ENCODE measurements at regions not wholly inside any gene's neighbourhood (a gene's known extent, or its start where the extent isn't known, plus 50 kb on each side); places are given as distances from the start of the nearest gene placed in this dataset.

DNA sequence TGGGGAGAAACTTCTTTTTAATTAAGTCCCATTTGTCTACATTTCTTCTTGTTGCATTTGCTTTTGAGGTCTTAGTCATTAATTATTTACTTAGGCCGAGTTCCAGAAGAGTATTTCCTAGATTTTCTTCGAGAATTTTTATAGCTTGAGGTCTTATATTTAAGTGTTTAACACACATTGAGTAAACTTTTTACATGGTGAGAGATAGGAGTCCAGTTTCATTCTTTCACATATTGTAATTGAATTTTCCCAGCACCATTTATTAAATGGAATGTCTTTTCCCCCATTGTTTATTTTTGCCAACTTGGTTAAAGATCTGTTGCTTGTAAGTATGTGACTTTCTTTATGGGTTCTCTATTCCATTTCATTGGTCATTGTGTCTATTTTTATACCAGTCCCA lies 1344.0 kb upstream of the RAG2 start:
- no peak overlapping the region for H3K4me3 ChIP-seq (ENCODE audit: low read depth, low read length)
- DNase-seq (ENCODE audit: low read depth): no peak
- TF ChIP-seq, protein P1, sequence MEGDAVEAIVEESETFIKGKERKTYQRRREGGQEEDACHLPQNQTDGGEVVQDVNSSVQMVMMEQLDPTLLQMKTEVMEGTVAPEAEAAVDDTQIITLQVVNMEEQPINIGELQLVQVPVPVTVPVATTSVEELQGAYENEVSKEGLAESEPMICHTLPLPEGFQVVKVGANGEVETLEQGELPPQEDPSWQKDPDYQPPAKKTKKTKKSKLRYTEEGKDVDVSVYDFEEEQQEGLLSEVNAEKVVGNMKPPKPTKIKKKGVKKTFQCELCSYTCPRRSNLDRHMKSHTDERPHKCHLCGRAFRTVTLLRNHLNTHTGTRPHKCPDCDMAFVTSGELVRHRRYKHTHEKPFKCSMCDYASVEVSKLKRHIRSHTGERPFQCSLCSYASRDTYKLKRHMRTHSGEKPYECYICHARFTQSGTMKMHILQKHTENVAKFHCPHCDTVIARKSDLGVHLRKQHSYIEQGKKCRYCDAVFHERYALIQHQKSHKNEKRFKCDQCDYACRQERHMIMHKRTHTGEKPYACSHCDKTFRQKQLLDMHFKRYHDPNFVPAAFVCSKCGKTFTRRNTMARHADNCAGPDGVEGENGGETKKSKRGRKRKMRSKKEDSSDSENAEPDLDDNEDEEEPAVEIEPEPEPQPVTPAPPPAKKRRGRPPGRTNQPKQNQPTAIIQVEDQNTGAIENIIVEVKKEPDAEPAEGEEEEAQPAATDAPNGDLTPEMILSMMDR (conservative IDR thresholded peaks at IDR 0.05; ENCODE audit: low read depth, low read length): no peak

DNA sequence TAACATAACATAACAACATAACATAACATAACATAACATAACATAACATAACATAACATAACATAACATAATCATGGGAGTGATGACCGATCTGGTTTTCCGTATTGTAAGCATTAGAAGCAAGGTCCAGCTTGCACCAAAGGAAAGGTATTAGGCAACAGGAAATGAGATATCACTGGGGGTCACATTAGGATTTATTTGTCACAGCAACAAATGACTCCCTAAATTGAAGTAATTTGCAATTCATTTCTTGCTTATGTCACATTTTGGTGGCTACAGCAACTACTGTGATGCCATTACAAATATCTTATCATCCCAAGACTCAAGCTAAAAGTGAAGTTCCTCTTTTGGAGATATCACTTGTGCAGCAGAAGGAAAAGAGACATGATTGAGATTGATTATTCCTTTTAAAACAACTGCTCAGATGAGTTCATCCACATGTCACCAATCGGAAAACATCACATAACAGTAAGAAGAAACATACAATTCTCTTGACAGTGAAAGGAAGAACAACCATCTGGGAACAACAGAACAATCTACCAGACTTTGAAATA lies 1331.1 kb upstream of the RAG2 start:
- TF ChIP-seq, protein P1 (conservative IDR thresholded peaks at IDR 0.05; ENCODE audit: low read depth, low read length): no peak
- no peak for DNase-seq (ENCODE audit: low read depth)
- H3K4me3 ChIP-seq (ENCODE audit: low read depth, low read length): no peak overlapping the region

DNA sequence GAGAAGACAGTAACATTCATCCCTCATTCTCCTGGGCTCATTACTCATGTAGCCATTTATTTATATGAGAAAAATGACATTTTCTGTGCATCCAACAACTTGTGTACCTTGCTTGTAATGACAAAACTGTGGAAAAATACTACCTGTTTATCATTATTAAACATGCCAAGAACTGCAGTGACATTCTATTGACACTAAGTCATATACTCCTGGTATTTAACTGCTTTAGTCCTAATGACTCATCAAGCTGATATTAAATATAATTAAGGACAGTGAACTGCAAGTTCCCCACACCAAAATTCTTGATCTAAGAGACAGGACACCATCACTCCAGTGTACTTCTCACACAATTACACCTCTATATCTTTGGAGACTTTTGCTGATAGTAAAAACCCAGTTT lies 1328.7 kb upstream of the RAG2 start:
- no peak for DNase-seq (ENCODE audit: low read depth)
- TF ChIP-seq, protein P1 (conservative IDR thresholded peaks at IDR 0.05; ENCODE audit: low read depth, low read length): no peak
- H3K4me3 ChIP-seq (ENCODE audit: low read depth, low read length): no peak overlapping the region

DNA sequence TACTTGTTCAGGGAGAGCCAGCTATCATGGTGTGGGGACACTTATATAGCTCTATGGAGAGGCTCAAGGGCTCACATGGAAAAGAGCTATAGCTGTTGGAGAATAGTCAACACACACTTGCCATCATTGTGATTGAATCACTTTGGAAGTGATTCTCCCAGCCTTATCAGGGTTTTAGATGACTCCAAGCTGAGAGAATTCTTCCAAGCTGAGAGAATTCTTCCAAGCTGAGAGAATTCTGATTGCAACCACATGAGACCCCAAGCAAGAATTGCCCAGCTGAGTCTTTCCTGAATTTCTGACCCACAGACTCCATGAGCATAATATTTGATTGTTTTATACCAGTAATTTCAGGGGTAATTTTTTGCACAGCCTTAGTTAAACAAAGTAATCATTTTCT lies 1318.3 kb upstream of the RAG2 start:
- H3K4me3 ChIP-seq (ENCODE audit: low read depth, low read length): no peak overlapping the region
- TF ChIP-seq, protein P1 (conservative IDR thresholded peaks at IDR 0.05; ENCODE audit: low read depth, low read length): no peak
- no peak for DNase-seq (ENCODE audit: low read depth)

DNA sequence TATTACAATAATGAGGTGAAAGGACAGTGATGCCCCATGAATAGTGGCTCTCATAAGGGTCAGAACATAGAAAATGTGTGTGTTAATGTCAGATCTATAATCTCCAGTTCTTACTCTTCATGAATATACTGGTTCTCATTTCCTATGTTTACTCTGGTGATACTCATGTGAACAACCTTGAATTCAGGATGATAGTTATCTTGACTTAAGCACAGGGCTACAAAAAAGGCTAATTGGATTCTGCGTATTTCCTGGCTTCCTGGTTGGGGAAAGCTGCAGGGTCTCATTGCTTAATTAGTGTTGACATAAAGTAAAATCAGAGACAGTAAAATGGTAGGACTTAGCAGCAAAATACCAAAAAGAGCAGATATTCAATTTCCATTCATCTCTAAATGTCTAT lies 1316.8 kb upstream of the RAG2 start:
- TF ChIP-seq, protein P1 (conservative IDR thresholded peaks at IDR 0.05; ENCODE audit: low read depth, low read length): no peak
- H3K4me3 ChIP-seq (ENCODE audit: low read depth, low read length): no peak overlapping the region
- no peak for DNase-seq (ENCODE audit: low read depth)

DNA sequence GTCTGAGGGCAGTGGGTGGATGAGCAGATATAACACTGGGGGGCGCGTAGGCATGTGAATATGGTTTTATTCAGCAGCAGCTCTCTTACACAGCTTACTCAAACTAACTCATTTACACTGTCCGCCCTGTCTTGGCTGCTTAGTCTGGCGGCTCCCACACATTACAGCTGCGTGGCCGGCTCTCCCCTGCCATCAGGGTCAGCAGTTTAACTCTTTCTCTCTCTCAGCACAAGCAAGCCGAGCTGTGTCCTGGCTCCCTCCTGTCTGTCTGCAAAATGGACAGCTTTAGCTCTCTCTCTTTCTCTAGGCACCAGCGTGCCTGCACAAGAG lies 1310.1 kb upstream of the RAG2 start:
- DNase-seq (ENCODE audit: low read depth): no peak
- TF ChIP-seq, protein P1 (conservative IDR thresholded peaks at IDR 0.05; ENCODE audit: low read depth, low read length): no peak
- no peak overlapping the region for H3K4me3 ChIP-seq (ENCODE audit: low read depth, low read length)

DNA sequence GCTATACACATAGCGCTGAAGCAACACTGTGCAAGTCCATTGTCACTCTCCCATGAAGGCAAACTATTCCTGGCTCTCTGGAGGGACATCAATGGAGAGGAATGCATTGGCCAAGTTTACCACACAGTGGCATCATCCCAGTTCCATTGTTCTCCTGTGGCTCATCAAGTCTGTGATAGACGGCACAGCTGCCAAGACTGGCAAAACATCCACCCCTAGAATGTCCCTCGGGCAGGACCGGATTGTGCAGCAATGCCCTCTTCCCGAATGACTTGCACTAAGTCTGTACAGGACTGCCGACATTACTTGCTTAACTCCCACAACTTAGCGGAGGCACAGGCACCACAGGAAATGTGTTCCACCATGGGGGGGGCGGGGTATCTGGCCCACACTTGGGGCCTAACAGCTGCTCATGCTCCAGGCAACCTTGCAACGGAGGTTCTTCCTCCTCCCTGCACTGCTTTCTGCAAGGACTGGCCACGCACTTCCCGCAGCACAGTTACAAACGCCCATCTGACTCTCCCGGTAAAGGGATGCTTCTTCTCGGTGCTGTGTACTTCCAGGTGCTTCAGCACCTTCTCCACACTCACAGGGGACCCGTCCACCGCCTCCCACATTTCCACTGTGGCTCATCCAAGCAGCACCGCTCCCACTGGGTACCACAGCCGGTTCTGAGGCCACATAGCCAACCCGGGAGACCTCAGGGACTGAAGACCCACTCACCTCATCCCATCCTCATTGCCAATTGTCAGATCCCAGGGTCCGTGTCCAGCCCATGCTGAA lies 1309.6 kb upstream of the RAG2 start:
- DNase-seq (ENCODE audit: low read depth): no peak
- TF ChIP-seq, protein P1 (conservative IDR thresholded peaks at IDR 0.05; ENCODE audit: low read depth, low read length): no peak
- no peak overlapping the region for H3K4me3 ChIP-seq (ENCODE audit: low read depth, low read length)
